ENCODE measurements at regions not wholly inside any gene's neighbourhood (a gene's known extent, or its start where the extent isn't known, plus 50 kb on each side); places are given as distances from the start of the nearest gene placed in this dataset.

DNA sequence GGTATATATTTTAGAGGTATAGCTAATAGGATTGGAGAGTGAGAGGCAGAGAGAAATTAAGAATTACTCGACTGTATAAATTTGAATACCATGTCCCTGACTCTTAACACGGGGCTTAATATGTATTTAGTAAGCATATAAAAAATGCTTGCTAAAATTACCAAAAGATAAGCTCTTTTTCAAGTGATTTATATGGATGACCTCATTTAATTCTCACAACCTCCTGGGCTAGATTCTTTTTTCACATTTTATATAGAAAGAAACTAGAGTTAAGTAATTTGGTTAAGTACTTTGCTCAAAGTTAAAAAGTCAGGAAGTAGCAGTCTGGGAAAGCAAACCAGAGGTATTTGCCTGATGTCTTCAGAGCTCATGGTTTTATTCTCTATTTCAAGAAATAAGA is 963.5 kb upstream of the SOX9 start:
- no peaks in the 10 kb centered on the region for H3K79me1 ChIP-seq (ENCODE audit: low read depth, low read length)
- H3K18ac ChIP-seq (ENCODE audit: extremely low read depth, low read length) = no peak overlapping the region
- POLR2A ChIA-PET (ENCODE audit: partially characterized antibody) = no interaction called here
- H3K9me3 ChIP-seq (ENCODE audit: insufficient read depth in 2 of 2, low read depth in 1 of 2, low read length in 1 of 2) = no peaks in the 10 kb centered on the region
- no peaks in the 10 kb centered on the region for H3K79me2 ChIP-seq (ENCODE audit: control insufficient read depth in 1 of 2, insufficient read depth in 2 of 2, low read length in 2 of 2)
- no peak overlapping the region for H2BK20ac ChIP-seq (ENCODE audit: low read length)
- CTCF ChIA-PET (ENCODE audit: partially characterized antibody) = no interaction called here
- WGBS, 2 experiments (ENCODE audit: extremely low coverage in 1 of 2, insufficient coverage in 1 of 2, insufficient read length in 1 of 2, insufficient replicate concordance in 2 of 2, low coverage in 1 of 2, low lambda C conversion rate in 2 of 2, missing lambda C conversion rate in 1 of 2) = 78% methylated on average over 2 of the region's 2 CpGs; no CpG with 5 or more reads in 1 of the 2 experiments
- H3K56ac ChIP-seq (replicated peaks; ENCODE audit: insufficient read length, low read depth, low read length) = no peak overlapping the region
- no peak overlapping the region for H4K8ac ChIP-seq (ENCODE audit: extremely low read depth, insufficient read depth, low read length)
- H3K27me3 ChIP-seq (replicated peaks in 1 of 4; ENCODE audit: control insufficient read depth in 3 of 4, extremely low read depth in 1 of 4, insufficient read depth in 3 of 4, low read length in 3 of 4) = no peaks in the 10 kb centered on the region
- no peak overlapping the region for H2AK5ac ChIP-seq (ENCODE audit: low read depth, low read length)
- no peak overlapping the region for H2BK15ac ChIP-seq (ENCODE audit: low read length)
- H2BK120ac ChIP-seq (replicated peaks; ENCODE audit: low read depth, low read length) = no peak overlapping the region
- no peak overlapping the region for H4K5ac ChIP-seq (ENCODE audit: insufficient read length, low read depth, low read length)
- no peak overlapping the region for H3K4ac ChIP-seq (replicated peaks; ENCODE audit: insufficient read length, low read depth, low read length)
- H4K20me1 ChIP-seq (replicated peaks in 1 of 2; ENCODE audit: control insufficient read depth in 1 of 2, insufficient read depth in 2 of 2, low read length in 2 of 2) = no peaks in the 10 kb centered on the region
- H3K36me3 ChIP-seq (ENCODE audit: control insufficient read depth in 2 of 4, insufficient read depth in 4 of 4, low read length in 3 of 4) = no peaks in the 10 kb centered on the region
- H4K91ac ChIP-seq (replicated peaks; ENCODE audit: insufficient read length, low read length) = no peak overlapping the region
- 0 out of 2 replicates have a peak, but pooled peaks cover 2% of the 10 kb centered on the region for H3K23me2 ChIP-seq (ENCODE audit: low read depth, low read length)
- H3K9ac ChIP-seq (replicated peaks in 1 of 4; ENCODE audit: extremely low read depth in 1 of 4, low read depth in 3 of 4, low read length in 3 of 4) = no peak overlapping the region
- no peak overlapping the region for H2BK12ac ChIP-seq (ENCODE audit: low read depth, low read length)
- no peak overlapping the region for H3K4me2 ChIP-seq (ENCODE audit: insufficient read depth in 1 of 2, low read depth in 2 of 2, low read length in 2 of 2)
- H3K4me3 ChIP-seq (ENCODE audit: extremely low read depth in 1 of 4, insufficient read depth in 2 of 4, low read depth in 3 of 4, low read length in 4 of 4) = no peak overlapping the region
- H3K14ac ChIP-seq (ENCODE audit: insufficient read length) = no peak overlapping the region
- DNase-seq (ENCODE audit: low read depth in 1 of 2, low spot score in 2 of 2) = no peak
- H3K23ac ChIP-seq (ENCODE audit: insufficient read length) = no peak overlapping the region
- TF ChIP-seq CHD2 (IDR thresholded peaks at IDR 0.05; ENCODE audit: low read length) (no peak), GABPA (IDR thresholded peaks at IDR 0.05; ENCODE audit: borderline replicate concordance, insufficient read depth, low read length) (no peak), EGR1 (IDR thresholded peaks at IDR 0.05; ENCODE audit: borderline replicate concordance, low read depth, low read length) (no peak), ASH2L (IDR thresholded peaks at IDR 0.05; ENCODE audit: low read length) (no peak), RXRA (IDR thresholded peaks at IDR 0.05; ENCODE audit: insufficient read depth, low read depth, low read length) (no peak), RNF2 (IDR thresholded peaks at IDR 0.05; ENCODE audit: borderline replicate concordance, low read depth, low read length, missing control alignments, poor library complexity, severe bottlenecking) (no peak), TAF1 (IDR thresholded peaks at IDR 0.05; ENCODE audit: low read depth, low read length) (no peak)
- TF ChIP-seq, protein P1, sequence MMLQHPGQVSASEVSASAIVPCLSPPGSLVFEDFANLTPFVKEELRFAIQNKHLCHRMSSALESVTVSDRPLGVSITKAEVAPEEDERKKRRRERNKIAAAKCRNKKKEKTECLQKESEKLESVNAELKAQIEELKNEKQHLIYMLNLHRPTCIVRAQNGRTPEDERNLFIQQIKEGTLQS (IDR thresholded peaks at IDR 0.05; ENCODE audit: insufficient read depth, low read depth, low read length) = no peak
- TF ChIP-seq, protein P2, sequence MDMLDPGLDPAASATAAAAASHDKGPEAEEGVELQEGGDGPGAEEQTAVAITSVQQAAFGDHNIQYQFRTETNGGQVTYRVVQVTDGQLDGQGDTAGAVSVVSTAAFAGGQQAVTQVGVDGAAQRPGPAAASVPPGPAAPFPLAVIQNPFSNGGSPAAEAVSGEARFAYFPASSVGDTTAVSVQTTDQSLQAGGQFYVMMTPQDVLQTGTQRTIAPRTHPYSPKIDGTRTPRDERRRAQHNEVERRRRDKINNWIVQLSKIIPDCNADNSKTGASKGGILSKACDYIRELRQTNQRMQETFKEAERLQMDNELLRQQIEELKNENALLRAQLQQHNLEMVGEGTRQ (IDR thresholded peaks at IDR 0.05; ENCODE audit: low read length) = no peak
- no peak overlapping the region for H2BK5ac ChIP-seq (ENCODE audit: low read depth, low read length)
- no peak overlapping the region for H2AFZ ChIP-seq (ENCODE audit: low read length)
- no peak overlapping the region for H3K27ac ChIP-seq (ENCODE audit: low read depth, low read length)
- no peaks in the 10 kb centered on the region for H3K4me1 ChIP-seq (replicated peaks in 1 of 4; ENCODE audit: control insufficient read depth in 3 of 4, insufficient read depth in 4 of 4, low read length in 3 of 4)
- no peak for FAIRE-seq
